ENCODE measurements at regions not wholly inside any gene's neighbourhood (a gene's known extent, or its start where the extent isn't known, plus 50 kb on each side); places are given as distances from the start of the nearest gene placed in this dataset.

GRCh38 chr3:88262527-88262926 lies 112.8 kb downstream of the C3orf38 start:
- TF ChIP-seq CTCF (IDR thresholded peaks at IDR 0.05) = no peak
- no peak for TF ChIP-seq POLR2A (IDR thresholded peaks at IDR 0.05)
